SKM-1 treated with dmso at 0.1 percent for 144 hours (cell line): ENCODE measurements at regions not wholly inside any gene's neighbourhood (a gene's known extent, or its start where the extent isn't known, plus 50 kb on each side); places are given as distances from the start of the nearest gene placed in this dataset.
"Not testable (repeated sequence)": the region's sequence is repeated elsewhere in the genome, so short reads cannot be mapped to it uniquely, and the experiment has no call there.

ENCODE experiments used
- DNase-seq: peaks from one replicate; lab custom pipeline; 2025; ENCODE audit not compliant: unreplicated experiment; lab: John Stamatoyannopoulos, UW

- no peak for DNase-seq
Measured at GRCh38 chr12:32010631-32011336, 51.6 kb downstream of the RESF1 start.

- DNase-seq = no peak
Measured at GRCh38 chr12:32012249-32012785, 53.1 kb downstream of the RESF1 start.

- no peak for DNase-seq
Measured at GRCh38 chr12:32015036-32015435, 55.8 kb downstream of the RESF1 start.

- DNase-seq = no peak
Measured at GRCh38 chr12:32016680-32017482, 57.7 kb downstream of the RESF1 start.

- no peak for DNase-seq
Measured at GRCh38 chr12:32021346-32021773, 62.1 kb downstream of the RESF1 start.

GRCh38 chr12:32022387-32022786 is 63.2 kb downstream of the RESF1 start:
- DNase-seq = not testable (repeated sequence)

GRCh38 chr12:32023861-32024260 is 64.6 kb downstream of the RESF1 start:
- not testable (repeated sequence) for DNase-seq

GRCh38 chr12:32024884-32025592 is 65.8 kb downstream of the RESF1 start:
- no peak for DNase-seq

GRCh38 chr12:32025906-32026305 is 66.7 kb downstream of the RESF1 start:
- no peak for DNase-seq

- peak; percentile 67 for DNase-seq
Measured at GRCh38 chr12:32027684-32028365, 68.6 kb downstream of the RESF1 start.

- DNase-seq = no peak
Measured at GRCh38 chr12:32030151-32030550, 70.9 kb downstream of the RESF1 start.

- no peak for DNase-seq
Measured at GRCh38 chr12:32030676-32031075, 71.5 kb downstream of the RESF1 start.

- no peak for DNase-seq
Measured at GRCh38 chr12:32031109-32031508, 71.9 kb downstream of the RESF1 start.

GRCh38 chr12:32032205-32032810 is 73.1 kb downstream of the RESF1 start:
- no peak for DNase-seq

- no peak for DNase-seq
Measured at GRCh38 chr12:32033406-32033805, 73.2 kb upstream of the BICD1 start.

- no peak for DNase-seq
Measured at GRCh38 chr12:32034045-32034444, 72.6 kb upstream of the BICD1 start.

GRCh38 chr12:32036477-32037263 is 70.0 kb upstream of the BICD1 start:
- no peak for DNase-seq

GRCh38 chr12:32039347-32039746 is 67.3 kb upstream of the BICD1 start:
- no peak for DNase-seq

GRCh38 chr12:32039917-32040575 is 66.6 kb upstream of the BICD1 start:
- DNase-seq = no peak
